Right lung (tissue), 2 donors: ENCODE measurements at regions not wholly inside any gene's neighbourhood (a gene's known extent, or its start where the extent isn't known, plus 50 kb on each side); places are given as distances from the start of the nearest gene placed in this dataset.
A peak's percentile ranks its signal among the peaks of the same experiment; 100 is the strongest.
"Not testable (repeated sequence)": the region's sequence is repeated elsewhere in the genome, so short reads cannot be mapped to it uniquely, and the experiment has no call there.

Experiments
- DNase-seq, 2 donors: peaks; one replicate each; pipeline ENCODE4 v3.0.0-alpha.2; 2013

DNA sequence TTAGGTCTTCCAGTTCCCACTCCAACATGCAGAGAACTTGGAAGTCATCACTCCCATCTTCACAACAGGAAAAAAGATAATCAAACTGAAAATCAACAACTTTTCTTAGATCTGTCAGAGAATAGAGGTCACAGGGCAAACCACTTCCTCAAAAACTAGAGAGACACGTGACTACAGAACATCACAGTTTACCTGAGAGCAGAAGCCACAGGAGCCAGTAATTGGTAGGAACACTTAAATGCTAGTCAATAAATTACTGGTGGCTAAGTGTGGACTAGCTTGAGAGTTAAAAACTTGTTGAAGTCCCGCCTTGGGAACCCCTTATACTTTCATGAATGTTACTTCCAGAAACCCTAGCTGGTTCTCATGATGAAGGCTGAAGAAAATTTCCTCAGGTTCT, 81.1 kb downstream of the THSD1 start:
- not testable (repeated sequence) for DNase-seq

DNA sequence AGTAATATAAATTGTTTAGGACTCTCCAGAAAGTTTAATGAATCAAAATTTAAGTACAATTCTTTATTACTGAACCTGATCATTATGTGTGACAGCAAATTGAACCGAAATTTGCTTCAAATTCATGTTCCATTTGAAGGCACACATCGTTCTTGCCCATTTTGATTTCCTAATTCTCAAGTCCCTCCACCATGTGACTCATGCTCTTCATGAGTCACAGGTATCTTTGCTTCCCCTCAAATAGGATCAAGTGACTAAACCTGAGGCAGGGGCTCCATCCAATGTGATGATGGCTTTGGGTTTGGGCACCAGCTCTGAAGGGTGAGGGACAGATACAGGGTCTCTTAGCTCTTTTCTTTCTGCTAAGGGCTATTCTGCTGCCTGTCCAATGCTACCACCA, 86.1 kb downstream of the THSD1 start:
- no peak for DNase-seq

DNA sequence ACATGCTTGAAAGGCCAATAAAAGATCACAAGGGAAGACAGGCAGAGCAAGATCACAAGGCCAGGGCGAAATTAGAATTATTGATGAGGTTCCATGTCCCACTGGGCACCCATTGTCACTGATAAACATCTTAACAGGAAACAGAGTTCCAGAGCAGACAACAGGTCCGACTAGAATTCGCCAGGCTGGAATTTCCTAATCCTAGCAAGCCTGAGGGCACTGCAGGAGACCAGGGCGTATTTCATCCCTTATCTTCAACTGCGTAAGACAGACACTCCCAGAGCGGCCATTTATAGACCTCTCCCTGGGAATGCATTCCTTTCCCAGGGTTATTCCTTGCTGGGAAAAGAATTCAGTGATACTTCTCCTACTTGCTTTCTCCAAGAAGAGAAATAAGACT, 96.1 kb downstream of the THSD1 start:
- DNase-seq = not testable (repeated sequence)

DNA sequence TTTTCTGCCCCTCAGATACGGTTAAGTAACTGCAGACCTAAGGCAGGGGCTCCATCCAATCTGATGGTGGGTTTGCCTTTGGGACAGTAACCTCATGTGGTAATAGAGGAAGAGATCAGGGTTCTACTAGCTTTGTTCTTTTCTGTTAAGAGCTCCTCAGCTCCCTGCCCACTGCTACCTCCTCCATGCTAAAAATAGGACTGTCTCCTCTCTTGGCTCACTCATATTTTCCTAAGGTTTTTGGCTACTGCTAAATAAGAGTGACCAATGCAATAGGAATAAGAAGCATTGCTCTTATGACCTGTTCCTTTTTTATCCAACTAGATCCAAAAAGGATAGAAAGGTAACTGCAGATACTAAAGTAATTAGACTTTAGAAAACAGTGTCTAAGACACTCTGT, 99.6 kb downstream of the THSD1 start:
- not testable (repeated sequence) for DNase-seq

DNA sequence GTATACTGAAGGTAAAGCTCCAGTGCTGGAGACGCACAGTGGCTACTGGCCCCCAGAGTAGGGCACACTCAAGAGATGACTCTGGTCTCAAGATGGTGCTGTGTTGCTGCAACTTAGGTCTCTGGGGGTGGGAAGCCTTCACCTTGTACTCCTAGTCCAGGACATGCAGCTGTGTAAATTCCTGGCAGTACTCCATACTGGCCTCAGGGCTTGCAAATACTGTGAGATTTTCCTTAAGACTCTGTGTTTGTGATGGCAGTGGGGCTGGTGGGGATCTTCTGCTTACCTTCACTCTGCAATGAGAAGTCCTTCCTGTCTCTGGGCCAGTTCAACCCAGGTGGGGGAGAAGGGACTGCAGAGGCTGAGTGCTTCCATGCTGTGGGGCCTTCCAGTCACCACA, 102.9 kb downstream of the THSD1 start:
- not testable (repeated sequence) for DNase-seq

DNA sequence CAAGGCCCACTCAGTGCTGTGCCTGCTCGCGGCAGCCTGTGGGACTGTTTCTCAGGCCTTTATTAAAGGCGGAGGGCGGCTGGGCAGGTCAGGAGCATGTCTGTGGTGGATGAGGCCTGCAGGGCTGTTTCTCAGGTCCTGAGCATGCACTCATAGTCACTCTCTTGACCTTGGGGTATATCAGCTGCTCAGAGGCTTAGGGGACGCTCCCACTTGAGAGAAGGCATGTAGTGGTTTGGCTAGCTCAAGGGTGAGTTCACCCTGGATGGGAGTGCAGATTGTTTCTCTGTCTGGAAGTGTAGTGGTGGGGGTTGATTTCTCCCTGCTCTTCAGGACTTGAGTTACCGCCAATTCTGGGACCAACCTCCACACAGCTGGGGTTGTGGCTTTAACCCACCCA, 103.3 kb downstream of the THSD1 start:
- DNase-seq = not testable (repeated sequence)

DNA sequence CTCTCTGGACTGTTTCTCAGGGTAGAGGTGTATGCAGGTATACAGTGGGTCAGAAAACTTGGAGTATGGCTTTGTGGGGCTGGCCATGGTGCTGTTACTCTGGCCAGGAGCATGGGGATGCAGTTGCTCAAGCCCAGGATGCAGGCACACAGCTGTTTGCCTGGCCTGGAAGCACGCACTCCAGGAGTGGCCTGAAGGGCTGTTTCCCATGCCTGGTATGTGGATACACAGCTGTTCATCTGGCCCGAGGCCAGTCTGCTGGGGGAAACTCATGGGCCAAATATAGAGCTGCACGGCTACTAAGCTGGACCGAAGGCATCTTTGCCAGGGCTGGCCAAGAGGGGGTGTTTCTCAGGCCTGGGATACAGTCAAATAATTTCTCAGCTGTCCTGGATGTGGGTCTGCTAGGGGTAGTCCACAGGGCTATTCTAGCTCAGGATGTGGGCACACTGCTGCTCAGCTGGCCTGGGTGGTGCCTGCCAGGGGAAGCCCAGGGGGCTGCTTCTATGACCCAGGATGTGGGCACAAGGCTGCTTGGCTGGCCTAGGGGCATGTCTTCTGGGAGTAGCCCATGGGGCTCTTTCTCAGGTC, 104.1 kb downstream of the THSD1 start:
- DNase-seq = not testable (repeated sequence)

DNA sequence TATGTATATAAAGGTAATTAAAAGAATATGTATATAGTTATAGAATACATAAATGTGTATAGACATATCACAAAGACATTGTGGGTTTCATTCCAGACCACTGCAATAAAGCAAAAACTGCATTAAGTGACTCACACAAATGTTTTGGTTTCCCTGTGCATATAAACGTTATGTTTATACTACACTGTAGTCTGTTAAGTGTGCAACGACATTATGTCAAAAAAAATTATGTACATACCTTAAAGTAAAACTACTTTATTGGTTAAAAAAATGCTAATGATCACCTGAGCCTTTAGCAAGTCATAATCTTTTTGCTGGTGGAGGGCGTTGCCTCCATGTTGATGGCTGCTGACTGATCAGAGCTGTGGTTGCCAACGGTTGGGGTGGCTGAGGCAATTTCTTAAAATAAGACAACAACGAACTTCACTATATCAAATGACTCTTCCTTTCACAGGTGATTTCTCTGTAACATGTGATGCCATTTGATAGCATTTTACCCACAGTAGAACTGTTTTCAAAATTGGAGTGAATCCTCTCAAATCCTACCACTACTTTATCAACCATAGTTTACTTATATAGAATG, 107.8 kb downstream of the THSD1 start:
- DNase-seq = not testable (repeated sequence)

DNA sequence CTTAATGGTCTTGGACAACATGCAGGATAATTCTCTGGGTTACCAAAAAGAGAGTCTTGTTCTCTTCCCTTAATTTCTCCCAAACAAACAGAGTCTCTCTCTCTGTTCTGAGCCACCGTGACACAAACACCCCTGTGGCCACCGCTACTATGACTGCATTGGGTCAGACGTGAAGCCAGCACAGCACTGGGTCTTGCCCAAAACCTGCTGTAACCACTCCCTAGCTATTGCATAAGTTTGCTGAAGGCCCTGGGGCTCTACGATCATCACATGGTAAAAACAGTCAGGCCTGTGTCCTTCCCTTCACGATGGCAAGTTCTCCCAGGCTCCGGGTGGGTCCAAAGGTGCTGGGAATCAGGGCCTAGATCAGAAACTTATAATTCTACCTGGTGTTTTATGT, 117.1 kb downstream of the THSD1 start:
- DNase-seq = not testable (repeated sequence)

DNA sequence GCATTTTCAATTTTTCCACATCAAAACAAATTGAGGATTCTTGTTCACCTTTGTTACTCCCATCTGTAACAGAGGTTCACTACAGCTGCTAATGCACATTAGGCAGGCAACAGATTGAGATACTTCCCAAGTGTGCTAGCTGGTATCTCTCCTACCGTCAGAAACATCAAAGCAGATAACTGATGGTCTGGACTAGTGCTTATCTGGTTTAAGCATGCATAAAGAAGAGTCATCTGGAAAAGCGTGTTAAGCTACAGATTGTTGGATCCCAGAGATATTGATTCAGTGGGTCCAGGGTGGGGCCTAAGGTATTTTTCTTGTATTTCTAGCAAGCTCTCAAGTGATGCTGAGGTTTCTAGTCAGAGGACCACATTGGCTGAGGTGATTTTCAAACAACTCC, 122.0 kb upstream of the NEK3 start:
- not testable (repeated sequence) for DNase-seq

DNA sequence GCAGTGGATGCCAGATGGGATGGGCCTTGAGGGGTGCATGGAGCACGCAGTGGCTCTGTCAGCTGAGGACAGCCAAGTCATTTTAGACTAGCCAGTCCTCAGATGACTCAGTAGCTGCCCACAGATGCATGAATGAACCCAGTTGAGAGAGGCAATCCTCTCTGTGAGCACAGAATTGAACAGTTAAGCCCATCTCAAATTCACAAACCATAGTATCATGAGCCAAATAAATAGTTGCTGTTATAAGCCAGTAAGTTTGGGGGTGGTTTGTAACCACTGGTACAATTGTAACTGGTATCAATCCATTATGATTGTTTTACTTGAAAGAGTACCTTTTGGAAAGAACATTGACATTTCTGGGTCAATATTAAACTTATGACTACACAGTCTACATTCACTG, 120.0 kb upstream of the NEK3 start:
- not testable (repeated sequence) for DNase-seq

DNA sequence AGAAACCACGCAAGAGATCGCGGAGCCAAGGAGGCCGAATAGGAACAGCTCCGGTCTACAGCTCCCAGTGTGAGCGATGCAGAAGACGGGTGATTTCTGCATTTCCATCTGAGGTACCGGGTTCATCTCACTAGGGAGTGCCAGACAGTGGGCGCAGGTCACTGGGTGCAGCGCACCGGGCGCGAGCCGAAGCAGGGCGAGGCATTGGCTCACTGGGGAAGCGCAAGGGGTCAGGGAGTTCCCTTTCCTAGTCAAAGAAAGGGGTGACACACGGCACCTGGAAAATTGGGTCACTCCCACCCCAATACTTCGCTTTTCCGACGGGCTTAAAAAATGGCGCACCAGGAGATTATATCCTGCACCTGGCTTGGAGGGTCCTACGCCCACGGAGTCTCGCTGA, 94.9 kb upstream of the NEK3 start:
- not testable (repeated sequence) for DNase-seq

DNA sequence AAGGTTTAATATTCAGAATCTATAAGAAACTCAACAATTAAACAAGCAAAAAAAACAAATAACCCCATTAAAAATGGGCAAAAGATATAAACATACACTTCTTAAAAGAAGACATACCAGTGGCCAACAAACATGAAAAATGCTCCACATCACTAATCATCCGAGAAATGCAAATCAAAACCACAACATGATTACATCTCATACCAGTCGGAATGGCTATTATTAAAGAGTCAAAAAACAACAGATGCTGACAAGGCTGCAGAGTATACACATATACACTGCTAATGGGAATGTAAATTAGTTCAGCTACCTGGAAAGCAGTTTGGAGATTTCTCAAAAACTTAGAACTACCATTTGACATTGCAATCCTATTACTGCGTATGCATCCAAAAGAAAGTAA, 81.4 kb upstream of the NEK3 start:
- DNase-seq = not testable (repeated sequence)

DNA sequence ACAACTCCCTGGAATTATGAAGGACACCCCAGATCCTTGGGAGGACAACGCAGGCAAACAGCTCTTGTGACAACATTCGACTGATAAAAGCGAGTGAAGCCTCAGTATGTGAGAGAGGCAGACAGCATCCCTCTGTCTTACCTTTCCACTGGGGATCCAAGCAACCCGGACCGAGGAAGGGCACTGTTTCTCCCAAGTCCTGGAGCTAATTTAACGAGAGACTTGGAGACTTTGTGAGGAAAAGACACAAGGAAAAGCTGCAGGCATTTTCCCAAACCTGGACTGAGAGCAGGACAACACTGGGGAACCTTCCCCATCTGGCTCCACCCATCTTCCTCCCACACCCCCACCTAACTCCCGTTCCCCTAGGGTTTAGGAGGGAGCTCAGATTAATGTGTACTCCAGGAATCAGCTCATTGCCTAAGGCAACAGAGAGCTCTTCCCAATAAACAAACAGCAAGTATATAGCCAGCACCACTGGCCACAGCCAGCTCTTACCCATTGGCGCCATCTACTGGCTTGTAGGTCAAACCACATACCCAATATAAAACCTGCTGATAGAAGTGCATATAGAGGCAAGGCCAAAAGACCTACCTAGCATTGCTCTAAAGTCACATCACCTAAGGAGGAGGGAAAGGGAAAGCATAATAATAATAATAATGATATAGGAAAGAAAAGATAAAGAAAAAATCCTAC, 76.7 kb upstream of the NEK3 start:
- DNase-seq = peak; percentile 62

DNA sequence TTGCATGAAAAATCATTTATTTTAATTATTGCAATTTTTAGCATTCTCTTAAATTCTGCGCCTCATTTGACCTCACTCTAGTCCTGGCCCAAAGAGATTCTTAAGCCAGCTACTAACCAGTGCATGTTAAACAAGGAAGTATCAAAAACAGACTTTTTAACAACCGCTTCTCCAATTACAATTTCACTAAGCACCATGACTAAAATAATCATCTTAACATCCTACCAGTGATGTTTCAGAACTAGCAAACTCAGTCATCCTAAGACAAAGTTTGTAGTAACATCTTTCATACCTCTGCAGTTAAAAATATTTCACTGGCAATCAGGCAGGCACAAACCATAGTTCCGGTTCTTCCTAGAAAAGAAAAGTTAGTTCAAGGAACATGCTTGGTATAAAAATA, 75.5 kb upstream of the NEK3 start:
- DNase-seq = not testable (repeated sequence)

DNA sequence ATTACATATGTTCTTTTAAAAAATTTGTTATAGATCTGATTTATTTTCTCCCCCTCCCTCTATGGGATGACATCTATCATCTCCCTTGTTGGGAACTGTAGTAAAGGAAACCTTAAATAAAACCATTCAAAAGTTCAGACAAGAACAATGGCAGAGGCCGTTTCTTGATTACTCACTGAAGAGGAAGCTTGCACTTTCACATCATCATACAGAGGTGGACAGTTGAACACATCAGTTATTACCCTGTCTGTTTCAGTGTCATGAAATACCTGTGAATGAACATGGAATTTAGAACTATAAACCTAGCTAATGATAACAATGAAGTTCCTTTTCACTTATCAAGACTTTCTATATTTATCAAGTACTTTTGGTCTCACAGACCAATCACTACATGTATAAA, 63.7 kb upstream of the NEK3 start:
- DNase-seq = not testable (repeated sequence)

DNA sequence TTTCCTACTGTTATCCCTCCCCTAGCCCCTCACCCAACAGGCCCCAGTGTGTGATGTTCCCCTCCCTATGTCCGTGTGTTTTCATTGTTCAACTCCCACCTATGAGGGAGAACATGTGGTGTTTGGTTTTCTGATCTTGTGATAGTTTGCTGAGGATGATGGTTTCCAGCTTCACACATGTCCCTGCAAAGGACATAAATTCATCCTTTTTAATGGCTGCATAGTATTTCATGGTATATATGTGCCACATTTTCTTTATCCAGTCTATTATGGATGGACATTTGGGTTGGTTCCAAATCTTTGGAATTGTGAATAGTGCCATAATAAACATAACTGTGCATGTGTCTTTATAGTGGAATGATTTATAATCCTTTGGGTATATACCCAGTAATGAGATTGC, 54.5 kb upstream of the NEK3 start:
- DNase-seq = not testable (repeated sequence)

DNA sequence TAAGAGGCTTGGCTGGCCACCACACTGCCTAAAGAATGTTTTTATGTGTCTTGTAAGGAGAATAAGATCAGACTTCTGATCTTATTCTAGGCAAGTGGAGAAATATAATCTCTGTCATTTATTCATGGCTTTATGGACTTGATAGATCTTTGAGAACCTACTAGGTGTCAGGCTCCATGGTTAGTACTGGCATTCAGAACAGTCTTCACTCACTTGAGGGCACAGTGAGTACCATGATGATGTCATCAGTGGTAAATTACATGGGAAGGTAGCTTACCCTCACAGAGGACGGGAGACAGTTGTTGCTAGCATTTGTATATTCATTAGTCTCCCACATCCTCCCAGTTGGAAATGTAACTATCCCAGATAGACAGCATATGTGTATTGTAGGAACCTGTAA, 53.5 kb upstream of the NEK3 start:
- DNase-seq = not testable (repeated sequence)

DNA sequence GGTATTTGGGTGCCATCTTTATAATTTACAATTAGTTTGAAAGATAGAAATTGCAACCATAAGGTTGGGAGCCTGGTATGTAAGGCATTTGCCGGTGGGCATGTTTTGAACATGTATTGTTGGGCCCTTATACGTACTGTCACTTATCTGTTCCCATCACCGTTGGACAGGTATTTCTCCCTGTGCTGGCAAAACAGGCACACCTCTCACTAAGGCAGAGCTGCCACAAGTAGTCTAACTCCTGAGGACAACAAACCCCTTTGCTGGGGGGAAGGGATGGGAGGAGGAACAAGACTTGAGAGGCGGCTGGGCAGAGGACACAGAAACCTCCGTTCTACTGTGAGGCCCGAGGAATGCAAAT, 52.0 kb upstream of the NEK3 start:
- not testable (repeated sequence) for DNase-seq

DNA sequence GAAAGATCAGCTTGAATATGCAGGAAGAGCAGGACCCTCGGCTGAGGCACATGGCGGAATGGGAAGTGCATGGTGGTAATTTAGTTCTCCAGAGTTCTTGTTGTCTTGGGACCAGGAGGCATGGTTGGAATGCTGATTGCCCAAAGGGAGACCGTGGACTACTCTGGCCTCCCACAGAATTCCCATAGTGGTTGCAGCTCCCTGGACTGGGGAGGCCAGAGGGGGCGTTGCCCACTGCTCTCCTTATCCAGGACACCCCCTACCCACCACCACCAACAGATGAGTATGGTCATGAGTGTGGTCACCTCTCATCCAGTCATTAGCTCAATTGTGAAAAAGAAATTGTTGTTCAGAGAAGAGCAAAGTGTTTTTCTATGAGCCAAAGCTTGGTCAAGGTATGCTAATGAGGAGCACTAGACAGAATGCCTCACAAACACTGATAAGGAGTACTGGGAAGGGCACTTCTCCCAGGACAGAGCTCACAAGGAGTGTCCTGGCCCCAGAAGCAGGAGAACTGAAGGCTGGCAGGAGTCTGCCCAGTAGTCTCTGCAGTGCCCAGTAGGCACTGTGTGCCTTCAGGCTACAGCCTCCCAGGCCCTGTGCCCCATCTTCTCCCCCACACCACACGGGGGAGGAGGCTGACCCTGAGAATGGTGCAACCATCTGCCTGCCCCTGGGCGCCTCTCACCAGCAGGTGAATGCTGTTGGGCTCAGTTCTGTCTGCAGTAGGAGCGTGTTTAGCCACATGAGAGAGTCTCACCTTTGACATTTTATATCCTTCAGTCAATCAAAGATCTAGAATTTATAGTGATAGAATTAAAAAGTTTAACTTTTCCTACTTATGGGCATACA, 51.4 kb upstream of the NEK3 start:
- not testable (repeated sequence) for DNase-seq
